Upper lobe of left lung (tissue), 6 donors: ENCODE measurements at regions not wholly inside any gene's neighbourhood (a gene's known extent, or its start where the extent isn't known, plus 50 kb on each side); places are given as distances from the start of the nearest gene placed in this dataset.
A peak's percentile ranks its signal among the peaks of the same experiment; 100 is the strongest.

Experiments
- ATAC-seq, 2 donors: fragments of 200-7000 bp; cut with Tn5 transposase; one replicate each; pipeline ENCODE4 v1.9.1; 2022; ENCODE audit warnings: mild to moderate bottlenecking in 2 of 2, moderate library complexity in 2 of 2; ENCODE audit not compliant: low FRiP score in 2 of 2
- DNase-seq, 2 donors: peaks; one replicate each; pipeline ENCODE4 v3.0.0-alpha.2; 2019 to 2020
- H3K27ac ChIP-seq, 4 donors: fragments of 200-600 bp; sonication (generic); one replicate each; pipeline ENCODE4 v1.5.1; 2016 to 2019
- H3K27me3 ChIP-seq, 4 donors: fragments of 200-600 bp; sonication (generic); one replicate each; pipeline ENCODE4 v1.5.1; 2017 to 2019
- H3K36me3 ChIP-seq, 4 donors: fragments of 200-600 bp; sonication (generic); one replicate each; pipeline ENCODE4 v1.5.1; 2016 to 2019
- H3K4me1 ChIP-seq, 4 donors: fragments of 200-600 bp; sonication (generic); one replicate each; pipeline ENCODE4 v1.5.1; 2018 to 2019
- H3K4me3 ChIP-seq, 4 donors: fragments of 200-600 bp; sonication (generic); one replicate each; pipeline ENCODE4 v1.5.1; 2017 to 2019; ENCODE audit warnings: mild to moderate bottlenecking in 2 of 4, moderate library complexity in 1 of 4
- H3K9me3 ChIP-seq, 4 donors: fragments of 200-600 bp; sonication (generic); one replicate each; pipeline ENCODE4 v1.5.1; 2018 to 2019
- EP300 ChIP-seq, 4 donors: sonication (generic); formaldehyde crosslinking; IDR thresholded peaks; one replicate each; pipeline ENCODE4 v1.5.1; 2017; ENCODE audit warnings: antibody characterized with exemption in 4 of 4, control low read depth in 2 of 4
- POLR2A ChIP-seq, 4 donors: fragments of 450-650 bp; IDR thresholded peaks; one replicate each; pipeline ENCODE4 v1.5.1; 2016 to 2017; ENCODE audit warnings: antibody characterized with exemption in 4 of 4, mild to moderate bottlenecking in 2 of 4
- POLR2AphosphoS5 ChIP-seq, 2 donors: sonication (generic); formaldehyde crosslinking; IDR thresholded peaks; one replicate each; pipeline ENCODE4 v1.5.1; 2017; ENCODE audit warnings: antibody characterized with exemption in 2 of 2
- WGBS, 2 donors: methylation state at CpG; one replicate each; pipeline ENCODE4 v1.1.5; 2017 to 2018; 5-methylcytosine and 5-hydroxymethylcytosine counted together
- TF ChIP-seq, protein P1 (sequence below), 6 experiments: fragments of 450-650 bp in 4 of 6; fragments of 200-600 bp in 2 of 6; sonication (generic) in 2 of 6; IDR thresholded peaks; one replicate each; pipeline ENCODE4 v1.5.1; 2016 to 2019; ENCODE audit warnings: antibody characterized with exemption in 6 of 6
- donor health status: DM: no; HTN: no; CAD: no; lungs with moderate emphysema.
- donor health status: DM: no; HTN: yes; CAD: no; lungs with severe emphysema.

GRCh38 chr20:22825076-22825475 is 210.0 kb upstream of the SSTR4 start:
- Histone ChIP-seq H3K36me3 (no peaks in the 10 kb centered on the region), H3K4me3 (no peak overlapping the region), H3K9me3 (no peaks in the 10 kb centered on the region), H3K27me3 (no peaks in the 10 kb centered on the region), H3K27ac (no peak overlapping the region), H3K4me1 (no peaks in the 10 kb centered on the region)
- DNase-seq (no peak), ATAC-seq (no peak)
- 84 to 93% methylated on average over 3 of the region's 3 CpGs for WGBS, 2 donors
- TF ChIP-seq EP300 (IDR thresholded peaks at IDR 0.05) = no peak
- TF ChIP-seq POLR2A (IDR thresholded peaks at IDR 0.05) = no peak
- TF ChIP-seq, protein P1, sequence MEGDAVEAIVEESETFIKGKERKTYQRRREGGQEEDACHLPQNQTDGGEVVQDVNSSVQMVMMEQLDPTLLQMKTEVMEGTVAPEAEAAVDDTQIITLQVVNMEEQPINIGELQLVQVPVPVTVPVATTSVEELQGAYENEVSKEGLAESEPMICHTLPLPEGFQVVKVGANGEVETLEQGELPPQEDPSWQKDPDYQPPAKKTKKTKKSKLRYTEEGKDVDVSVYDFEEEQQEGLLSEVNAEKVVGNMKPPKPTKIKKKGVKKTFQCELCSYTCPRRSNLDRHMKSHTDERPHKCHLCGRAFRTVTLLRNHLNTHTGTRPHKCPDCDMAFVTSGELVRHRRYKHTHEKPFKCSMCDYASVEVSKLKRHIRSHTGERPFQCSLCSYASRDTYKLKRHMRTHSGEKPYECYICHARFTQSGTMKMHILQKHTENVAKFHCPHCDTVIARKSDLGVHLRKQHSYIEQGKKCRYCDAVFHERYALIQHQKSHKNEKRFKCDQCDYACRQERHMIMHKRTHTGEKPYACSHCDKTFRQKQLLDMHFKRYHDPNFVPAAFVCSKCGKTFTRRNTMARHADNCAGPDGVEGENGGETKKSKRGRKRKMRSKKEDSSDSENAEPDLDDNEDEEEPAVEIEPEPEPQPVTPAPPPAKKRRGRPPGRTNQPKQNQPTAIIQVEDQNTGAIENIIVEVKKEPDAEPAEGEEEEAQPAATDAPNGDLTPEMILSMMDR (IDR thresholded peaks at IDR 0.05) = no peak
- no peak for TF ChIP-seq POLR2AphosphoS5 (IDR thresholded peaks at IDR 0.05)

- Histone ChIP-seq H3K36me3 (no peaks in the 10 kb centered on the region), H3K27ac (no peak overlapping the region), H3K9me3 (no peaks in the 10 kb centered on the region), H3K4me1 (no peaks in the 10 kb centered on the region), H3K4me3 (no peak overlapping the region), H3K27me3 (no peaks in the 10 kb centered on the region)
- ATAC-seq = no peak
- WGBS, 2 donors = 85 to 88% methylated on average over 2 to 4 of the region's 4 CpGs
- TF ChIP-seq POLR2A (IDR thresholded peaks at IDR 0.05) (no peak), EP300 (IDR thresholded peaks at IDR 0.05) (no peak), POLR2AphosphoS5 (IDR thresholded peaks at IDR 0.05) (no peak)
- TF ChIP-seq, protein P1 (IDR thresholded peaks at IDR 0.05) = no peak
- DNase-seq = no peak
Measured at GRCh38 chr20:22825546-22825945, 209.6 kb upstream of the SSTR4 start.

- Histone ChIP-seq H3K27me3 (no peaks in the 10 kb centered on the region), H3K4me1 (no peaks in the 10 kb centered on the region), H3K9me3 (no peaks in the 10 kb centered on the region), H3K27ac (no peak overlapping the region), H3K36me3 (no peaks in the 10 kb centered on the region), H3K4me3 (no peak overlapping the region)
- TF ChIP-seq POLR2A (IDR thresholded peaks at IDR 0.05) = no peak
- TF ChIP-seq EP300 (IDR thresholded peaks at IDR 0.05) = no peak
- no peak for TF ChIP-seq POLR2AphosphoS5 (IDR thresholded peaks at IDR 0.05)
- TF ChIP-seq, protein P1 (IDR thresholded peaks at IDR 0.05) = no peak
- no peak for DNase-seq
- WGBS, 2 donors = 85 to 87% methylated on average over 8 of the region's 8 CpGs
- no peak for ATAC-seq
Measured at GRCh38 chr20:22826306-22827230, 208.5 kb upstream of the SSTR4 start.

GRCh38 chr20:22827916-22828315 is 207.2 kb upstream of the SSTR4 start:
- H3K36me3 ChIP-seq = no peaks in the 10 kb centered on the region
- H3K9me3 ChIP-seq = no peaks in the 10 kb centered on the region
- H3K27ac ChIP-seq = no peak overlapping the region
- H3K4me3 ChIP-seq = no peak overlapping the region
- ATAC-seq (peak in 1 of 2 donors; percentile 44), DNase-seq (no peak)
- no peaks in the 10 kb centered on the region for H3K27me3 ChIP-seq
- no peaks in the 10 kb centered on the region for H3K4me1 ChIP-seq
- WGBS, 2 donors = 79 to 87% methylated on average over 3 of the region's 3 CpGs
- no peak for TF ChIP-seq POLR2A (IDR thresholded peaks at IDR 0.05)
- TF ChIP-seq EP300 (IDR thresholded peaks at IDR 0.05) = no peak
- TF ChIP-seq, protein P1 (IDR thresholded peaks at IDR 0.05) = no peak
- TF ChIP-seq POLR2AphosphoS5 (IDR thresholded peaks at IDR 0.05) = no peak

DNA sequence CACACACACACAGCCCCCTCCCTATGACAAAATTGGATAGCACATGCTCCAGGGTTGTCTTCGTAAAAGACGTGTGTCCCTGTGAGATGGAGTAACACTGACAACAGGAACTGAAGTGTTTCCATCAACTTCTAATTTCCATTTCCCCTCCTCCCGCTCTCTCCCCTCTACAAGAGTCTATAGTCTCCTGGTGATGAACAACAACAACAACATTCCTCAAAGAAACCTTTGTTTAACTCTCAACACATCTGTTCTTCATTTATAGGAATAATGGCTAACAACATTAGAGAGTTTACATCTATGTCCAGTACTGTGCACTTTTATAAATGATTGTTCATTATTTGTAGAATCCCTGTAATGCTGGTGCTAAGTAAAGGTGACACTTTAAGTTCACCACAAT is 205.8 kb upstream of the SSTR4 start:
- 53 to 70% methylated on average over 3 of the region's 3 CpGs for WGBS, 2 donors
- Histone ChIP-seq H3K27me3 (no peaks in the 10 kb centered on the region), H3K36me3 (no peaks in the 10 kb centered on the region), H3K9me3 (no peaks in the 10 kb centered on the region), H3K4me1 (no peaks in the 10 kb centered on the region), H3K27ac (no peak overlapping the region), H3K4me3 (no peak overlapping the region)
- TF ChIP-seq EP300 (IDR thresholded peaks at IDR 0.05) (no peak), POLR2AphosphoS5 (IDR thresholded peaks at IDR 0.05) (no peak), POLR2A (IDR thresholded peaks at IDR 0.05) (no peak)
- TF ChIP-seq, protein P1 (IDR thresholded peaks at IDR 0.05) = no peak
- no peak for ATAC-seq
- no peak for DNase-seq
